SK-N-SH (cell line): ENCODE measurements at regions not wholly inside any gene's neighbourhood (a gene's known extent, or its start where the extent isn't known, plus 50 kb on each side); places are given as distances from the start of the nearest gene placed in this dataset.

Experiments
- CTCF ChIA-PET: fragments of 300-600, 350-600 bp; formaldehyde crosslinking; extraction: SDS; loops from one replicate; lab custom pipeline; 2021; lab: Yijun Ruan, JAX
- POLR2A ChIA-PET: fragments of 350-600 bp; sonication (Branson Sonifier 250); formaldehyde crosslinking; extraction: SDS; loops from one replicate; lab custom pipeline; 2020; ENCODE audit warnings: antibody characterized with exemption, inconsistent platforms; lab: Yijun Ruan, JAX
- DNase-seq: peaks from one replicate; pipeline ENCODE4 v3.0.0; 2012
- H2AFZ ChIP-seq: fragments of 200-600 bp; sonication (generic); 2 replicates; pipeline ENCODE4 v1.8.1; 2016; ENCODE audit warnings: antibody characterized with exemption, mild to moderate bottlenecking, low read depth
- H3F3A ChIP-seq: fragments of 200-600 bp; sonication (generic); replicated peaks from 2 replicates; pipeline ENCODE3; 2016; ENCODE audit warnings: antibody characterized with exemption, mild to moderate bottlenecking; ENCODE audit not compliant: insufficient read depth
- H3K27ac ChIP-seq, 2 experiments: fragments of 200-500 bp in 1 of 2; fragments of 200-600 bp in 1 of 2; sonication (Bioruptor generic) in 1 of 2; sonication (generic), shearing (Covaris generic) in 1 of 2; 2 replicates each; pipeline versions ENCODE4 v1.5.1 to v1.6.1; 2014 to 2016; ENCODE audit warnings: low read depth in 2 of 2, inconsistent platforms in 1 of 2, low read length in 1 of 2, mild to moderate bottlenecking in 1 of 2, mixed read lengths in 1 of 2
- H3K27me3 ChIP-seq: fragments of 200-600 bp; sonication (generic), shearing (Covaris generic); 2 replicates; pipeline ENCODE4 v1.6.1; 2016; ENCODE audit warnings: mixed run types; ENCODE audit not compliant: insufficient read depth
- H3K36me3 ChIP-seq, 2 experiments: fragments of 200-500 bp in 1 of 2; fragments of 200-600 bp in 1 of 2; sonication (Bioruptor generic) in 1 of 2; sonication (generic) in 1 of 2; replicated peaks in 1 of 2; 2 replicates each; pipeline versions ENCODE3 to v1.5.1; 2014 to 2016; ENCODE audit warnings: low read length in 1 of 2, mild to moderate bottlenecking in 1 of 2; ENCODE audit not compliant: insufficient read depth in 2 of 2, control insufficient read depth in 1 of 2
- H3K4me1 ChIP-seq, 2 experiments: fragments of 200-500 bp in 1 of 2; fragments of 200-600 bp in 1 of 2; sonication (Bioruptor generic) in 1 of 2; sonication (generic), shearing (Covaris generic) in 1 of 2; 2 replicates each; pipeline versions ENCODE4 v1.5.1 to v1.6.1; 2014 to 2016; ENCODE audit warnings: low read depth in 1 of 2, low read length in 1 of 2, mixed run types in 1 of 2; ENCODE audit not compliant: insufficient read depth in 2 of 2, control insufficient read depth in 1 of 2
- H3K4me2 ChIP-seq: fragments of 200-600 bp; sonication (generic), shearing (Covaris generic); 2 replicates; pipeline ENCODE4 v1.6.1; 2017; ENCODE audit warnings: mixed run types
- H3K4me3 ChIP-seq, 2 experiments: fragments of 200-500 bp in 1 of 2; fragments of 200-600 bp in 1 of 2; sonication (Bioruptor generic) in 1 of 2; sonication (generic), shearing (Covaris generic) in 1 of 2; 2 replicates each; pipeline versions ENCODE4 v1.5.1 to v1.8.1; 2014 to 2016; ENCODE audit warnings: low read depth in 2 of 2, inconsistent platforms in 1 of 2, low read length in 1 of 2, mild to moderate bottlenecking in 1 of 2, mixed read lengths in 1 of 2, moderate library complexity in 1 of 2
- H3K79me2 ChIP-seq: fragments of 200-600 bp; sonication (generic); 2 replicates; pipeline ENCODE4 v1.8.1; 2017; ENCODE audit warnings: mild to moderate bottlenecking; ENCODE audit not compliant: insufficient read depth
- H3K9ac ChIP-seq: fragments of 200-600 bp; sonication (generic); 2 replicates; pipeline ENCODE4 v1.6.1; 2017; ENCODE audit warnings: mixed run types
- H3K9me2 ChIP-seq: fragments of 200-600 bp; sonication (generic); 2 replicates; pipeline ENCODE4 v1.6.1; 2017; ENCODE audit warnings: mixed run types
- H3K9me3 ChIP-seq: fragments of 200-600 bp; sonication (generic); 2 replicates; pipeline ENCODE4 v1.6.1; 2017; ENCODE audit warnings: mixed run types, mild to moderate bottlenecking, moderate library complexity
- H4K20me1 ChIP-seq: fragments of 200-600 bp; sonication (generic); 2 replicates; pipeline ENCODE4 v1.6.1; 2017; ENCODE audit warnings: mild to moderate bottlenecking, mixed run types; ENCODE audit not compliant: insufficient read depth
- CHD2 ChIP-seq: fragments of 150-350 bp; IDR thresholded peaks from 2 replicates; pipeline ENCODE4 v1.6.1; 2018; ENCODE audit warnings: low read length; ENCODE audit not compliant: partially characterized antibody
- ELF1 ChIP-seq: IDR thresholded peaks from 2 replicates; pipeline ENCODE4 v1.4.0; 2012
- EZH2phosphoT487 ChIP-seq: fragments of 200-600 bp; sonication (generic); IDR thresholded peaks from 2 replicates; pipeline ENCODE4 v1.6.1; 2017; ENCODE audit warnings: low read depth, mixed run types, mild to moderate bottlenecking, antibody characterized with exemption, moderate library complexity, borderline replicate concordance
- GABPA ChIP-seq: IDR thresholded peaks from 2 replicates; pipeline ENCODE4 v1.4.0; 2012; ENCODE audit warnings: low read depth, mild to moderate bottlenecking
- MEF2A ChIP-seq: IDR thresholded peaks from 2 replicates; pipeline ENCODE4 v1.4.0; 2012; ENCODE audit warnings: low read depth, borderline replicate concordance
- NRF1 ChIP-seq: IDR thresholded peaks from 2 replicates; pipeline ENCODE4 v1.6.1; 2012; ENCODE audit warnings: low read depth, mild to moderate bottlenecking, low read length
- PBX3 ChIP-seq: IDR thresholded peaks from 2 replicates; pipeline ENCODE4; 2012
- POLR2AphosphoS5 ChIP-seq: IDR thresholded peaks from 2 replicates; pipeline ENCODE4 v1.6.1; 2012; ENCODE audit warnings: low read depth, low read length
- RCOR1 ChIP-seq: fragments of 150-350 bp; IDR thresholded peaks from 2 replicates; pipeline ENCODE4 v1.6.1; 2017; ENCODE audit warnings: antibody characterized with exemption, low read length
- REST ChIP-seq: IDR thresholded peaks from 2 replicates; pipeline ENCODE4 v1.6.1; 2012; ENCODE audit warnings: mild to moderate bottlenecking, low read depth, low read length, moderate library complexity
- SMC3 ChIP-seq: IDR thresholded peaks from 2 replicates; pipeline ENCODE4 v1.6.1; 2012; ENCODE audit warnings: low read depth, low read length, improper control_type of control experiment
- TAF1 ChIP-seq: IDR thresholded peaks from 2 replicates; pipeline ENCODE4 v1.6.1; 2012; ENCODE audit warnings: low read depth, mild to moderate bottlenecking, low read length, moderate library complexity, borderline replicate concordance
- USF1 ChIP-seq: IDR thresholded peaks from 2 replicates; pipeline ENCODE4 v1.4.0; 2012; ENCODE audit warnings: low read depth, borderline replicate concordance
- ZBTB33 ChIP-seq: IDR thresholded peaks from 2 replicates; pipeline ENCODE4 v1.4.0; 2012; ENCODE audit warnings: low read depth, borderline replicate concordance
- WGBS: methylation state at CpG from one replicate; pipeline ENCODE4 v1.1.6; 2017; ENCODE audit warnings: low lambda C conversion rate; 5-methylcytosine and 5-hydroxymethylcytosine counted together

GRCh38 chr3:109804697-109805096 lies 467.4 kb upstream of the DPPA4 start:
- Histone ChIP-seq H3F3A (peaks cover 7% of the 10 kb centered on the region), H3K9me3 (no peaks in the 10 kb centered on the region), H3K4me2 (no peak overlapping the region), H3K36me3 (no peaks in the 10 kb centered on the region), H3K79me2 (no peaks in the 10 kb centered on the region), H3K4me3 (no peak overlapping the region), H3K4me1 (no peaks in the 10 kb centered on the region; a peak in 1 of 4 replicates), H3K9me2 (no peaks in the 10 kb centered on the region), H3K27me3 (no peaks in the 10 kb centered on the region), H3K27ac (no peak overlapping the region), H3K9ac (no peak overlapping the region), H4K20me1 (no peaks in the 10 kb centered on the region), H2AFZ (no peak overlapping the region)
- DNase-seq = no peak
- TF ChIP-seq ZBTB33 (no peak), EZH2phosphoT487 (no peak), ELF1 (no peak), TAF1 (no peak), RCOR1 (no peak), PBX3 (no peak), GABPA (no peak), SMC3 (no peak), USF1 (no peak), POLR2AphosphoS5 (no peak), NRF1 (no peak), CHD2 (no peak), MEF2A (no peak), REST (no peak)
- WGBS = 83% methylated on average over 1 of the region's 1 CpG
- POLR2A ChIA-PET = no interaction called here
- CTCF ChIA-PET = no interaction called here
